ENCODE measurements at regions not wholly inside any gene's neighbourhood (a gene's known extent, or its start where the extent isn't known, plus 50 kb on each side); places are given as distances from the start of the nearest gene placed in this dataset.

GRCh38 chr5:71786337-71787055 lies 67.4 kb downstream of the CARTPT start:
- H3K9me3 ChIP-seq (ENCODE audit: control insufficient read depth, insufficient read depth, low read depth, low read length) = no peaks in the 10 kb centered on the region
- no peak overlapping the region for H3K4me3 ChIP-seq (replicated peaks in 1 of 4; ENCODE audit: control extremely low read depth in 1 of 4, insufficient read depth in 1 of 4, low read depth in 3 of 4, low read length in 4 of 4)
- no peaks in the 10 kb centered on the region for H4K20me1 ChIP-seq (ENCODE audit: control insufficient read depth, extremely low read depth, insufficient read depth, low read length)
- H3K27ac ChIP-seq (ENCODE audit: insufficient read depth, low read length) = no peak overlapping the region
- no peaks in the 10 kb centered on the region for H3K79me2 ChIP-seq (ENCODE audit: control insufficient read depth, insufficient read depth, low read length)
- H3K4me1 ChIP-seq (ENCODE audit: control insufficient read depth, extremely low read depth, insufficient read depth, low read length) = peaks cover 6% of the 10 kb centered on the region
- no peak overlapping the region for H2AFZ ChIP-seq (ENCODE audit: low read length)
- no peaks in the 10 kb centered on the region for H3K36me3 ChIP-seq (ENCODE audit: control insufficient read depth, insufficient read depth, low read length)
- no peak overlapping the region for H3K9ac ChIP-seq (ENCODE audit: insufficient read depth, low read length)
- TF ChIP-seq EZH2 (IDR thresholded peaks at IDR 0.05; ENCODE audit: low read length, missing control alignments) (no peak), CTCF (conservative IDR thresholded peaks at IDR 0.05 in 1 of 2, IDR thresholded peaks at IDR 0.05 in 1 of 2; ENCODE audit: low read depth in 1 of 2, low read length in 2 of 2) (no peak)
- peaks cover 8% of the 10 kb centered on the region for H3K27me3 ChIP-seq (ENCODE audit: control insufficient read depth, insufficient read depth, low read length)
- H3K4me2 ChIP-seq (ENCODE audit: extremely low read depth, insufficient read depth, low read length) = no peak overlapping the region
- no peak for DNase-seq (ENCODE audit: low read depth in 2 of 2)

- H3K27me3 ChIP-seq (ENCODE audit: control insufficient read depth, insufficient read depth, low read length) = peaks cover 8% of the 10 kb centered on the region
- H4K20me1 ChIP-seq (ENCODE audit: control insufficient read depth, extremely low read depth, insufficient read depth, low read length) = no peaks in the 10 kb centered on the region
- H3K4me3 ChIP-seq (replicated peaks in 1 of 4; ENCODE audit: control extremely low read depth in 1 of 4, insufficient read depth in 1 of 4, low read depth in 3 of 4, low read length in 4 of 4) = no peak overlapping the region
- no peak overlapping the region for H2AFZ ChIP-seq (ENCODE audit: low read length)
- H3K4me1 ChIP-seq (ENCODE audit: control insufficient read depth, extremely low read depth, insufficient read depth, low read length) = peaks cover under 1% of the 10 kb centered on the region
- H3K27ac ChIP-seq (ENCODE audit: insufficient read depth, low read length) = no peak overlapping the region
- no peak overlapping the region for H3K9ac ChIP-seq (ENCODE audit: insufficient read depth, low read length)
- H3K4me2 ChIP-seq (ENCODE audit: extremely low read depth, insufficient read depth, low read length) = no peak overlapping the region
- TF ChIP-seq EZH2 (IDR thresholded peaks at IDR 0.05; ENCODE audit: low read length, missing control alignments) = no peak
- no peak for TF ChIP-seq CTCF (conservative IDR thresholded peaks at IDR 0.05 in 1 of 2, IDR thresholded peaks at IDR 0.05 in 1 of 2; ENCODE audit: low read depth in 1 of 2, low read length in 2 of 2)
- H3K36me3 ChIP-seq (ENCODE audit: control insufficient read depth, insufficient read depth, low read length) = no peaks in the 10 kb centered on the region
- H3K9me3 ChIP-seq (ENCODE audit: control insufficient read depth, insufficient read depth, low read depth, low read length) = no peaks in the 10 kb centered on the region
- no peaks in the 10 kb centered on the region for H3K79me2 ChIP-seq (ENCODE audit: control insufficient read depth, insufficient read depth, low read length)
- no peak for DNase-seq (ENCODE audit: low read depth in 2 of 2)
Measured at GRCh38 chr5:71788794-71789193, 69.7 kb downstream of the CARTPT start.

- peaks cover 8% of the 10 kb centered on the region for H3K27me3 ChIP-seq (ENCODE audit: control insufficient read depth, insufficient read depth, low read length)
- TF ChIP-seq CTCF (conservative IDR thresholded peaks at IDR 0.05 in 1 of 2, IDR thresholded peaks at IDR 0.05 in 1 of 2; ENCODE audit: low read depth in 1 of 2, low read length in 2 of 2) = no peak
- TF ChIP-seq EZH2 (IDR thresholded peaks at IDR 0.05; ENCODE audit: low read length, missing control alignments) = no peak
- no peaks in the 10 kb centered on the region for H3K79me2 ChIP-seq (ENCODE audit: control insufficient read depth, insufficient read depth, low read length)
- no peaks in the 10 kb centered on the region for H4K20me1 ChIP-seq (ENCODE audit: control insufficient read depth, extremely low read depth, insufficient read depth, low read length)
- no peaks in the 10 kb centered on the region for H3K4me1 ChIP-seq (ENCODE audit: control insufficient read depth, extremely low read depth, insufficient read depth, low read length)
- no peak overlapping the region for H2AFZ ChIP-seq (ENCODE audit: low read length)
- H3K4me2 ChIP-seq (ENCODE audit: extremely low read depth, insufficient read depth, low read length) = no peak overlapping the region
- no peak overlapping the region for H3K9ac ChIP-seq (ENCODE audit: insufficient read depth, low read length)
- no peak for DNase-seq (ENCODE audit: low read depth in 2 of 2)
- H3K36me3 ChIP-seq (ENCODE audit: control insufficient read depth, insufficient read depth, low read length) = no peaks in the 10 kb centered on the region
- H3K4me3 ChIP-seq (replicated peaks in 1 of 4; ENCODE audit: control extremely low read depth in 1 of 4, insufficient read depth in 1 of 4, low read depth in 3 of 4, low read length in 4 of 4) = no peak overlapping the region
- no peaks in the 10 kb centered on the region for H3K9me3 ChIP-seq (ENCODE audit: control insufficient read depth, insufficient read depth, low read depth, low read length)
- H3K27ac ChIP-seq (ENCODE audit: insufficient read depth, low read length) = no peak overlapping the region
Measured at GRCh38 chr5:71789746-71790145, 70.7 kb downstream of the CARTPT start.
